ENCODE measurements at regions not wholly inside any gene's neighbourhood (a gene's known extent, or its start where the extent isn't known, plus 50 kb on each side); places are given as distances from the start of the nearest gene placed in this dataset.
A peak's percentile ranks its signal among the peaks of the same experiment; 100 is the strongest.

- H3K27ac ChIP-seq = no peak overlapping the region
- H3K9ac ChIP-seq = no peak overlapping the region
- H3K27me3 ChIP-seq = no peaks in the 10 kb centered on the region
- H3K4me3 ChIP-seq = no peak overlapping the region
- H3K36me3 ChIP-seq = no peaks in the 10 kb centered on the region
- TF ChIP-seq Cebpa-rat (IDR thresholded peaks at IDR 0.05) = no peak
- H4K20me1 ChIP-seq = no peaks in the 10 kb centered on the region
- H3K9me3 ChIP-seq (replicated peaks in 1 of 11) = no peaks in the 10 kb centered on the region
- peak overlapping the region in 1 of 11 experiments; percentile 23; a peak in 3 of 22 replicates for H3K4me2 ChIP-seq
- H3K4me1 ChIP-seq = peaks cover 11 to 19% (median 14%) of the 10 kb centered on the region in 10 experiments
Observed at GRCh38 chr5:74206579-74207550, 433.7 kb downstream of the ENC1 start.

- Histone ChIP-seq H3K27ac (no peak overlapping the region), H3K4me1 (peaks cover 20 to 28% (median 23%) of the 10 kb centered on the region in 10 experiments), H3K4me2 (peak overlapping the region in 1 of 11 experiments; percentile 23; a peak in 5 of 22 replicates), H3K4me3 (no peak overlapping the region), H3K27me3 (no peaks in the 10 kb centered on the region), H3K9ac (no peak overlapping the region), H4K20me1 (no peaks in the 10 kb centered on the region; a peak in 1 of 22 replicates), H3K9me3 (replicated peaks in 1 of 11) (no peaks in the 10 kb centered on the region), H3K36me3 (no peaks in the 10 kb centered on the region)
- TF ChIP-seq Cebpa-rat (IDR thresholded peaks at IDR 0.05) = no peak
Observed at GRCh38 chr5:74205767-74206578, 434.6 kb downstream of the ENC1 start.

- peak overlapping the region; percentile 61 to 79 (median 74) for H3K4me2 ChIP-seq
- H3K4me3 ChIP-seq = no peak overlapping the region
- peaks cover 28 to 43% (median 33%) of the 10 kb centered on the region in 10 experiments for H3K4me1 ChIP-seq
- no peaks in the 10 kb centered on the region for H3K36me3 ChIP-seq
- no peak overlapping the region for H3K9ac ChIP-seq
- peak overlapping the region in 5 of 11 experiments; percentile 2 to 40 (median 25); a peak in 6 of 22 replicates for H3K27ac ChIP-seq
- no peaks in the 10 kb centered on the region for H3K9me3 ChIP-seq (replicated peaks in 1 of 11)
- no peak for TF ChIP-seq Cebpa-rat (IDR thresholded peaks at IDR 0.05)
- no peaks in the 10 kb centered on the region for H3K27me3 ChIP-seq
- no peaks in the 10 kb centered on the region; a peak in 1 of 22 replicates for H4K20me1 ChIP-seq
Observed at GRCh38 chr5:74201334-74202081, 439.0 kb downstream of the ENC1 start.

GRCh38 chr5:74200560-74200959 is 440.0 kb downstream of the ENC1 start:
- H3K9me3 ChIP-seq (replicated peaks in 1 of 11) = no peaks in the 10 kb centered on the region
- H4K20me1 ChIP-seq = no peaks in the 10 kb centered on the region; a peak in 1 of 22 replicates
- peak overlapping the region in 10 of 11 experiments; percentile 61 to 79 (median 72); a peak in 18 of 22 replicates for H3K4me2 ChIP-seq
- no peak overlapping the region for H3K27ac ChIP-seq
- no peaks in the 10 kb centered on the region for H3K27me3 ChIP-seq
- H3K36me3 ChIP-seq = no peaks in the 10 kb centered on the region
- H3K4me3 ChIP-seq = no peak overlapping the region
- TF ChIP-seq Cebpa-rat (IDR thresholded peaks at IDR 0.05) = no peak
- H3K4me1 ChIP-seq = peaks cover 28 to 41% (median 33%) of the 10 kb centered on the region in 10 experiments
- no peak overlapping the region for H3K9ac ChIP-seq

- Histone ChIP-seq H4K20me1 (no peaks in the 10 kb centered on the region; a peak in 1 of 22 replicates), H3K9me3 (replicated peaks in 1 of 11) (no peaks in the 10 kb centered on the region), H3K36me3 (no peaks in the 10 kb centered on the region), H3K4me1 (peaks cover 28 to 45% (median 36%) of the 10 kb centered on the region in 10 experiments), H3K27ac (no peak overlapping the region), H3K4me3 (no peak overlapping the region), H3K27me3 (no peaks in the 10 kb centered on the region), H3K9ac (no peak overlapping the region), H3K4me2 (peak overlapping the region in 4 of 11 experiments; percentile 12 to 29 (median 26); a peak in 3 of 22 replicates)
- no peak for TF ChIP-seq Cebpa-rat (IDR thresholded peaks at IDR 0.05)
Observed at GRCh38 chr5:74199436-74200210, 440.9 kb downstream of the ENC1 start.

- Histone ChIP-seq H3K4me2 (peak overlapping the region in 4 of 11 experiments; percentile 12 to 29 (median 26); a peak in 3 of 22 replicates), H4K20me1 (no peaks in the 10 kb centered on the region; a peak in 1 of 22 replicates), H3K4me3 (no peak overlapping the region), H3K36me3 (no peaks in the 10 kb centered on the region), H3K27me3 (no peaks in the 10 kb centered on the region), H3K9me3 (replicated peaks in 1 of 11) (peaks cover 0 to 4% (median 0%) of the 10 kb centered on the region in 11 experiments; a peak in 3 of 22 replicates), H3K27ac (no peak overlapping the region), H3K9ac (no peak overlapping the region), H3K4me1 (peaks cover 28 to 45% (median 36%) of the 10 kb centered on the region in 10 experiments)
- TF ChIP-seq Cebpa-rat (IDR thresholded peaks at IDR 0.05) = no peak
Observed at GRCh38 chr5:74199005-74199404, 441.5 kb downstream of the ENC1 start.

GRCh38 chr5:74198156-74198555 is 442.4 kb downstream of the ENC1 start:
- peaks cover 28 to 44% (median 35%) of the 10 kb centered on the region in 10 experiments for H3K4me1 ChIP-seq

More at GRCh38 chr5:74198156-74198555, 442.4 kb downstream of the ENC1 start:
- H3K4me2 ChIP-seq = peak overlapping the region in 1 of 11 experiments; percentile 29; a peak in 2 of 22 replicates
- TF ChIP-seq Cebpa-rat (IDR thresholded peaks at IDR 0.05) = no peak
- H3K27me3 ChIP-seq = no peaks in the 10 kb centered on the region
- no peaks in the 10 kb centered on the region for H3K36me3 ChIP-seq
- no peak overlapping the region for H3K4me3 ChIP-seq
- H3K27ac ChIP-seq = no peak overlapping the region
- no peaks in the 10 kb centered on the region; a peak in 1 of 22 replicates for H4K20me1 ChIP-seq
- H3K9me3 ChIP-seq (replicated peaks in 1 of 11) = peaks cover 0 to 6% (median 0%) of the 10 kb centered on the region in 11 experiments; a peak in 3 of 22 replicates
- H3K9ac ChIP-seq = no peak overlapping the region
